Caco-2 (cell line): ENCODE measurements at regions not wholly inside any gene's neighbourhood (a gene's known extent, or its start where the extent isn't known, plus 50 kb on each side); places are given as distances from the start of the nearest gene placed in this dataset.

ENCODE experiments used
- BruUV-seq: library from RNA; stranded (reverse); fragments of 400-500 nt; replicated peaks from 2 replicates; lab custom pipeline; 2021; lab: Mats Ljungman, UMichigan
- CTCF ChIA-PET: fragments of 300-600 bp; sonication (Branson Sonifier 250); formaldehyde crosslinking; loops from one replicate; lab custom pipeline; 2022; ENCODE audit warnings: antibody characterized with exemption; lab: Charles Lee
- POLR2A ChIA-PET: fragments of 300-600 bp; sonication (Branson Sonifier 250); formaldehyde crosslinking; loops from one replicate; lab custom pipeline; 2022; ENCODE audit warnings: antibody characterized with exemption; lab: Charles Lee
- DNase-seq, 2 experiments: peaks; one replicate each; pipeline versions ENCODE4 v3.0.0 to v3.0.0-alpha.2; 2020 to 2022
- H3K27me3 ChIP-seq: replicated peaks from 2 replicates; pipeline ENCODE4 v1.6.0; 2011; ENCODE audit warnings: low read length; ENCODE audit not compliant: control insufficient read depth, insufficient read depth
- H3K36me3 ChIP-seq: 2 replicates; pipeline ENCODE4 v1.5.1; 2011; ENCODE audit warnings: low read length; ENCODE audit not compliant: control insufficient read depth, insufficient read depth
- H3K4me1 ChIP-seq: fragments of 250-450 bp; sonication (Bioruptor Pico); 2 replicates; pipeline ENCODE4 v1.5.1; 2020; ENCODE audit warnings: mild to moderate bottlenecking
- H3K4me3 ChIP-seq: 2 replicates; pipeline ENCODE4 v1.5.1; 2011; ENCODE audit warnings: low read depth, mild to moderate bottlenecking, control low read depth, low read length
- H3K9me3 ChIP-seq: fragments of 250-450 bp; sonication (Bioruptor Pico); 2 replicates; pipeline ENCODE4 v1.5.1; 2020; ENCODE audit warnings: mild to moderate bottlenecking, moderate library complexity
- H3K27ac Mint-ChIP-seq: one replicate; pipeline ENCODE4 v1.8.0; 2022; ENCODE audit warnings: mixed read lengths; ENCODE audit not compliant: unreplicated experiment
- H3K27me3 Mint-ChIP-seq: one replicate; pipeline ENCODE4 v1.8.0; 2022; ENCODE audit warnings: mixed read lengths; ENCODE audit not compliant: insufficient read depth, unreplicated experiment
- H3K36me3 Mint-ChIP-seq: one replicate; pipeline ENCODE4 v1.8.0; 2022; ENCODE audit warnings: mild to moderate bottlenecking, mixed read lengths; ENCODE audit not compliant: insufficient read depth, unreplicated experiment
- H3K4me1 Mint-ChIP-seq: one replicate; pipeline ENCODE4 v1.8.0; 2022; ENCODE audit warnings: low read depth, mixed read lengths; ENCODE audit not compliant: unreplicated experiment
- H3K4me3 Mint-ChIP-seq: one replicate; pipeline ENCODE4 v1.8.0; 2022; ENCODE audit warnings: mild to moderate bottlenecking, moderate library complexity, mixed read lengths; ENCODE audit not compliant: unreplicated experiment
- H3K9me3 Mint-ChIP-seq: one replicate; pipeline ENCODE4 v1.8.0; 2022; ENCODE audit warnings: mixed read lengths; ENCODE audit not compliant: unreplicated experiment
- intact Hi-C: fragments of 100-400 bp; cut with micrococcal nuclease; formaldehyde crosslinking; loops from one replicate; pipeline ENCODE4 v1.10.0; 2022; ENCODE audit not compliant: unreplicated experiment
- TF ChIP-seq, protein P1 (sequence below), 2 experiments: fragments of 200-600 bp in 1 of 2; IDR thresholded peaks; 1 replicate in 1 of 2; 2 replicates in 1 of 2; pipeline versions ENCODE4 v1.5.1 to v1.8.0; 2011 to 2022; ENCODE audit warnings: antibody characterized with exemption in 1 of 2, control low read depth in 1 of 2, inconsistent platforms in 1 of 2, low read depth in 1 of 2, low read length in 1 of 2, mild to moderate bottlenecking in 1 of 2, moderate library complexity in 1 of 2; ENCODE audit not compliant: insufficient read depth in 1 of 2, severe bottlenecking in 1 of 2, unreplicated experiment in 1 of 2

DNA sequence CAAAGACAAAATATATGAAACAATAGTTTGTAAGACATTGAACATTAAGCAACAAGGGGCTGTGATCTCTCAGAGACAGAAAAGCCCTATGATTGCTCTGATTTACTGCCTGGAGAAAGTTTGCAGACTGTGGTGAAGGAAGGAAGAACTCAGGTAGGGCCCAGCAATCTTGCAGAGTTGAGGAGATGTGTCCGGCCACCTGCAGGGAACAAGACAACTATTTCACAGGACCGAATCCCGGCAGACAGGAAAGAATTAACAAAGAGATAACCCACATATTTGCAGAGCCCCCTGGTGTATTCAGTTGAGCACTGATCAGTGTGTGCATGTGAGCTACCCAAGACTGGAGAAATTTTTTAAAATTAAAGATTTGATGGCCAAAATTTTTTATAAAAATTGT lies 58.3 kb upstream of the FMN2 start:
- ChIA-PET CTCF (no interaction called here), POLR2A (no interaction called here)
- no peak for DNase-seq
- BruUV-seq = no TSS peak
- no peak overlapping the region for H3K4me3 Mint-ChIP-seq
- H3K36me3 ChIP-seq = no peaks in the 10 kb centered on the region
- H3K4me3 ChIP-seq = no peak overlapping the region
- TF ChIP-seq, protein P1, sequence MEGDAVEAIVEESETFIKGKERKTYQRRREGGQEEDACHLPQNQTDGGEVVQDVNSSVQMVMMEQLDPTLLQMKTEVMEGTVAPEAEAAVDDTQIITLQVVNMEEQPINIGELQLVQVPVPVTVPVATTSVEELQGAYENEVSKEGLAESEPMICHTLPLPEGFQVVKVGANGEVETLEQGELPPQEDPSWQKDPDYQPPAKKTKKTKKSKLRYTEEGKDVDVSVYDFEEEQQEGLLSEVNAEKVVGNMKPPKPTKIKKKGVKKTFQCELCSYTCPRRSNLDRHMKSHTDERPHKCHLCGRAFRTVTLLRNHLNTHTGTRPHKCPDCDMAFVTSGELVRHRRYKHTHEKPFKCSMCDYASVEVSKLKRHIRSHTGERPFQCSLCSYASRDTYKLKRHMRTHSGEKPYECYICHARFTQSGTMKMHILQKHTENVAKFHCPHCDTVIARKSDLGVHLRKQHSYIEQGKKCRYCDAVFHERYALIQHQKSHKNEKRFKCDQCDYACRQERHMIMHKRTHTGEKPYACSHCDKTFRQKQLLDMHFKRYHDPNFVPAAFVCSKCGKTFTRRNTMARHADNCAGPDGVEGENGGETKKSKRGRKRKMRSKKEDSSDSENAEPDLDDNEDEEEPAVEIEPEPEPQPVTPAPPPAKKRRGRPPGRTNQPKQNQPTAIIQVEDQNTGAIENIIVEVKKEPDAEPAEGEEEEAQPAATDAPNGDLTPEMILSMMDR (IDR thresholded peaks at IDR 0.05; ENCODE audit: insufficient read depth in 1 of 2, low read depth in 1 of 2, low read length in 1 of 2, severe bottlenecking in 1 of 2, unreplicated experiment in 1 of 2) = no peak
- H3K36me3 Mint-ChIP-seq = no peaks in the 10 kb centered on the region
- peaks cover 9% of the 10 kb centered on the region for H3K9me3 Mint-ChIP-seq
- H3K27me3 Mint-ChIP-seq = no peaks in the 10 kb centered on the region
- no peaks in the 10 kb centered on the region for H3K27me3 ChIP-seq
- H3K9me3 ChIP-seq = no peaks in the 10 kb centered on the region
- no peak overlapping the region for H3K27ac Mint-ChIP-seq
- H3K4me1 ChIP-seq = no peaks in the 10 kb centered on the region
- intact Hi-C loops = no loop called here
- H3K4me1 Mint-ChIP-seq = no peaks in the 10 kb centered on the region

DNA sequence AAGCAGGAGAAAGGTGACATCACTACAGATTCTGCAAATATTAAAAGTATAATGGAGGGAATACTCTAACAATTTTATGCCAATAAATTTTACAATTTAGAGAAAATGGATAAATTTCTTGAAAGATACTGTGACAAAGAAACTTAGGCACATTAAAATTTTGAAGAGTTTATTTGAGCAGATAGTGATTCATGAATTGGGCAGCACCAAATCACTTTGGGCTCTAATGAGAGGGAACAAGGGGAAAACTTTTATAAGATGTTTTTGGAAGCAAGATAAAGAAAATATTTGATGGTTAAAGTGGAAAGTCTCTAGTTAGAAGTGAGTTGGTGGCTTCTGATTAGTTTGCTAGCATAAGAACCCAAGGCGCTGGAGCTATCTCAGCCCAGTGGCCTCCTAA lies 55.2 kb upstream of the FMN2 start:
- Mint-ChIP-seq H3K4me3 (no peak overlapping the region), H3K27me3 (no peaks in the 10 kb centered on the region), H3K9me3 (peaks cover 9% of the 10 kb centered on the region), H3K27ac (no peak overlapping the region), H3K36me3 (no peaks in the 10 kb centered on the region), H3K4me1 (no peaks in the 10 kb centered on the region)
- CTCF ChIA-PET = no interaction called here
- no peak for DNase-seq
- Histone ChIP-seq H3K4me3 (no peak overlapping the region), H3K9me3 (no peaks in the 10 kb centered on the region), H3K4me1 (no peaks in the 10 kb centered on the region), H3K27me3 (no peaks in the 10 kb centered on the region), H3K36me3 (no peaks in the 10 kb centered on the region)
- no TSS peak for BruUV-seq
- intact Hi-C loops = no loop called here
- TF ChIP-seq, protein P1 (IDR thresholded peaks at IDR 0.05; ENCODE audit: insufficient read depth in 1 of 2, low read depth in 1 of 2, low read length in 1 of 2, severe bottlenecking in 1 of 2, unreplicated experiment in 1 of 2) = no peak
- POLR2A ChIA-PET = no interaction called here
